Activated T-helper 1 cell treated with Interleukin-2 at 50 U/mL for 16 hours (primary cell): ENCODE measurements at regions not wholly inside any gene's neighbourhood (a gene's known extent, or its start where the extent isn't known, plus 50 kb on each side); places are given as distances from the start of the nearest gene placed in this dataset.
"Not testable (repeated sequence)": the region's sequence is repeated elsewhere in the genome, so short reads cannot be mapped to it uniquely, and the experiment has no call there.

Experiments used
- DNase-seq: peaks from one replicate; pipeline ENCODE4 v3.0.0-alpha.2; 2020; ENCODE audit warnings: low read depth

- DNase-seq = no peak
Observed at GRCh38 chr6:140758169-140758877, 1374.4 kb upstream of the GJE1 start.

- no peak for DNase-seq
Observed at GRCh38 chr6:140752234-140752633, 1377.8 kb upstream of the CITED2 start.

DNA sequence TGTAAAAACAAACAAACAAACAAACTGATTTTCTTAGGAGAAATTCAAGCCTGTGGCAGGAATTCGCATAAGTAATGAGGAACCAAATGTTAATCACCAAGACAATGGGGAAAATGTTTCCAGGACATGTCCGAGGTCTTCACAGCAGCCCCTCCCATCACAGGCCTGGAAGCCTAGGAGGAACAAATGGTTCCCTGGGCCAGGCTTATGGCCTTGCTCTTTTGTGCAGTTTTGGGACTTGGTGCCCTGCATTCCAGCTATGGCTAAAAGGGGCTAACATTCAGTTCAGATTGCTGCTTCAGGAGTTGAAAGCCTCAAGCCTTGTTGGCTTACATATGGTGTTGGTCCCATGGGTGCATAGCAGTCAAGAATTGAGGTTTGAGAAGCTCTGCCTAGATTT is 1372.7 kb upstream of the CITED2 start:
- DNase-seq = no peak

DNA sequence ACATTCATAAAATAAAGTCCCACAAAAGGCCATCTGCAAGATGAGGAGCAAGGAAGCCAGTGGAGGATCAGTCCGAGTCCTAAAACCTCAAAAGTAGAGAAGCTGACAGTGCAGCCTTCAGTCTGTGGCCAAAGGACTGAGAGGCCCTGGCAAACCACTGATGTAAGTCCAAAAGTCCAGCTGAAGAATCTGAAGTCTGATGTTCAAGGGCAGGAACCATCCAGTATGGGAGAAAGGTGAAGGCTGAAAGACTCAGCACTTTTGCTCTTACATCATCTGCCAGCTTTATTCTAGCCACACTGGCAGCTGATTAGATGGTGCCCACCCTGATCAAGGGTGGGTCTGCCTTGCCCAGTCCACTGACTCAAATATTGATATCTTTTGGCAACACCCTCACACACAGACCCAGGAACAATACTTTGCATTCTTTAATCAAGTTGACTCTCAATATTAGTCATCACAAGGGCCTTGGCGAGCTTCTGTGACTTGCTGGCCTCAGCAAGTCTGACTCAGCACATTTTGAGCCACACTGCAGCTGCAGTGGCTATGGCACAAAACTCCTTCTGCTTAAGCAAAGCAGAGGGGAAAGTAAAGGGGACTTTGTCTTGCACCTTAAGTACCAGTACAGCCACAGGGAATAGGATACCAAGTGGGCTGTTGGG is 1370.3 kb upstream of the CITED2 start:
- no peak for DNase-seq

DNA sequence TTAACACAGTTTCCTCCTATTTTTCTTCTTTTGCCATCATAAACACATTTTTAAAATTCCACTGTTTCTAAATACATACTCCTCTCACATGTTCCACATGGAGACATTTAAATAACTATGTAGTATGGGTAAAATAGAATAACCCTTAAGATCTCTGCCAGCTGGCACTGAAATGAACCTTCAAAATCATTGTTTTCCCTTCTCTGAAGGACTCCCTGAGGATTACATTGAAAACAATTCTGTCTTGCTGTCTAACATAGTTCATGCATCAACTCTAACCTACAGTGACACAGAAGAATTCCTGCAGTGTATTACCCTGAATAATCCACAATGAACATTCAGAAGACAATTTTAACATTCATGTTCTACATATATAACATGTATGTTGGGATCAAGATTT is 1361.8 kb upstream of the CITED2 start:
- DNase-seq = no peak

- DNase-seq = no peak
Observed at GRCh38 chr6:140732991-140733390, 1358.5 kb upstream of the CITED2 start.

- no peak for DNase-seq
Observed at GRCh38 chr6:140732155-140732554, 1357.7 kb upstream of the CITED2 start.

GRCh38 chr6:140731741-140732140 is 1357.3 kb upstream of the CITED2 start:
- DNase-seq = no peak

GRCh38 chr6:140729521-140729920 is 1355.1 kb upstream of the CITED2 start:
- no peak for DNase-seq

DNA sequence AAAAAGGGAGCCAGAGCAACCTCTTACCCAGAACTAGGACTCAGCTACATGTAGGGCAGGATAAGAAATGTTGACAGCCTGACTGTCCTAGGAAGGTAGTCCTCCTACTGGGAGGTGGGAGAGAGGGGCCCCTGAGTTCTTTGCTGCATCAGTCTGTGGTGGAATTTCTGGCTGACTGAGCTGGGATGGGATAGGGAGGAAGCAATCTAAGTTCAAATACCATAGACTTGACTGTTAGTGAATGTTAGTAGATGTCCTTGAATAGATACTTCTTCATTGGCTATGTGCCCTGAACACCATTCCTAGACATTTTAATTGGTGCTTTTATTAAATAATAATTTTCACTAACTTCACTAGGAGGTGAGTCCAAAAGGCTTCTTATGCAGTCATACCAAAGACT is 1343.6 kb upstream of the CITED2 start:
- no peak for DNase-seq

DNA sequence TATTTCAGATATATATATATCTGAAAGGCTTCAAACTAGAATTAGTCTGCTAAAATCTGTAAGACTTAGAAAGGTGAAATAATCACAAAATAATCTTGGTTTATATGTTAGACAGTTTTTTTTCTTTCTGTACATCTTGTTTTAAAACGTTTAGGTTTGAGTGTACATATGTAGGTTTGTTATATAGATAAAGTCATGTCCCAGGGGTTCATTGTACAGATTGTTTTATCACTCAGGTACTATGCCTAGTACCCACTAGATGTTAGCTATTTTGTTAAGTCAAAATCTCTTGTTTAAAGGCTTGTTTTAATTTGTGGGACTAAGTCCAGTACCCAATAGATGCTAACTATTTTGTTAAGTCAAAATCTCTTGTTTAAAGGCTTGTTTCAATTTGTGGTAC is 1339.0 kb upstream of the CITED2 start:
- no peak for DNase-seq

DNA sequence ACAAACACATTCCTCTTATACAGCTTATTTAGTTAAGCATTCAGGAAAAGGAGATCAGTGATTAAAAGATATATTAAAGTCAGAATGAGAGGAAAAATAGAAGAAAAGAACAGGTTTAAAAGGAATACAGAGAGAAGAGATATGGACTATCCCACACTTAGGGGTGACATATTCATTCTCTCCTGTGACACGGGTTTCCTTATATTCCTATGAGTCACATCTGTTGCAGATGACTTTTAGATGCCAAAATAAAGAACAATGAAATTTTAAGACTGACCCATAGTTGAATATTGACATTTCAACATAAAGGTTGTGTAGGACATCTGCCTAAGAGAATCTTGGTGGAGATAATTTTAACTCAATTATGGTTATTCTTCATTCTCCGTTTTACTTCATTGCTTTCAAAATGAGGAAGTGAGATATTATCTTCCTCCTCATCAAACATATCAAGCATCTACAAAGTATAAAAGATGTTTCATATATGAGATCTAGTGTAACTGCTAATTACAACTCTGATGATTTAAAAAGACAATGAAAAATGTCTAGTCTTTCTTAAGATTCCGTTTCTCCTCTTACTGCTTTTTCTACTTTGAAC is 1336.7 kb upstream of the CITED2 start:
- no peak for DNase-seq

DNA sequence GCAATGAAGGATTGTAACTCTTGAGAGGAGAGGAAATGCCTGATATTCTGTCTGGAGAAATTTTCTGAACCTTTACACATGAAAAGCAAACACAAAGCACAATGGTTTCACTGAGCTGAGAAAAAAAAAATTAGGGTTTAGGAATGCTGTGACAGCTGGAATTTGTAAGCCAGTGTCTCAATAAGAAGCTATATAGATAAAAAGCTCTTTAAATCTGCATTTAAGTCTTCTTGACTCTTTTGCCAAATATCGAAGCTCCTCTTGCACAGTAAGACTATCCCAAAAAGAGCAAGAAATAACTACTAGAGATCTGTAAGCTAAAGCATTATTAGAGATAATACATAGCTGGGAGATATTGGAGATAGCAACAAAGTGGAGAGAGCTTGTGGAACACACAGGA is 1334.0 kb upstream of the CITED2 start:
- no peak for DNase-seq

DNA sequence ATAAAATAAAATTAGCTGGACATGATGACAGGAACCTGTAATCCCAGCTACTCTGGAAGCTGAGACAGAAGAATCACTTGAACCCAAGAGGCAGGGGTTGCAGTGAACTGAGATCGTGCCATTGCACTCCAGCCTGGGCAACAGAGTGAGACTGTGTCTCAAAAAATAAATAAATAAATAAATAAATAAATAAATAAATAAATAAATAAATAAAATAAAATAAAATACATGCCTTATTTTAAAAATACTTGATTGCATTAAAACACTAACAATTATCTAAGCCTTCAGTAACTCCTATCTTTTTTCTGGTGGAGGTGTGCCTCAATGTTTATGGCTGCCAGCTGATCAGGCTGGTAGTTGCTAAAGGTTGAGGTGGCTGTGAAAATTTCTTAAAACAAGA is 1329.6 kb upstream of the CITED2 start:
- DNase-seq = not testable (repeated sequence)

GRCh38 chr6:140697585-140697984 is 1323.1 kb upstream of the CITED2 start:
- DNase-seq = no peak

DNA sequence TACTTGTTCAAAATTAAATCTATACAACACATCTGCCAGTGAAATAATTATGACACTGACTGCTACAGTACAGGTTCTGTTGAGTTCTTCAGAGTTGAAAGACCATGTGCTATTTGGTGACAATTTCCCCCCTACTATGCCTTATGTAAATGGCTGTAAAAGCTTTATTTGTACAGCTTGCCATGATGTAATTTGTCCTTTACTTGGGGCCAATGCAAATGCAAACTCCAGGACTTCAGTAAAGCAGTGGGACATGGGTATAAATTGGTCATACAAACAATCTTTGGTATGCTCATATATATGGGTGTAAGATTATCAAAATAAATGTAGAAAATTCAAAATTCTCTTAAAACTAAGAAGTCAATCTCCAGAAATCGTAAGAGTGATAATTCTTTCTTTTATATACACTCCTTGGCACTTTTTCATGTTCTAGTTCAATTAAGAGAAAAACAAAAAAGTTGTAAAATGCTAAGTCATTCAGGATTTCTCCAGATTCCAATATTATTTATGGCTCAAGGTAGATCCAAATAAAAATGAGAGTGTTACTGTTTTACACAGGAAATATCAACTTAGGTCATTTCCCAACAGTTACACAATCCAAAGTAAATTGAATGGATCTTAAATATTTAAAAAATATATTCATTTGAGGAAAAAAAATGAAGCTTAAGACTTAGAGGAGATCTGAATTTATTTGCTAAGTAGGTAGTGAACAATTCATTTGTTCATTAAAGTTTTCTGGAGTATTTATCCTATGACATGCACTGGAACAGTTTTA is 1310.5 kb upstream of the CITED2 start:
- no peak for DNase-seq

- DNase-seq = no peak
Observed at GRCh38 chr6:140677781-140678528, 1303.5 kb upstream of the CITED2 start.

DNA sequence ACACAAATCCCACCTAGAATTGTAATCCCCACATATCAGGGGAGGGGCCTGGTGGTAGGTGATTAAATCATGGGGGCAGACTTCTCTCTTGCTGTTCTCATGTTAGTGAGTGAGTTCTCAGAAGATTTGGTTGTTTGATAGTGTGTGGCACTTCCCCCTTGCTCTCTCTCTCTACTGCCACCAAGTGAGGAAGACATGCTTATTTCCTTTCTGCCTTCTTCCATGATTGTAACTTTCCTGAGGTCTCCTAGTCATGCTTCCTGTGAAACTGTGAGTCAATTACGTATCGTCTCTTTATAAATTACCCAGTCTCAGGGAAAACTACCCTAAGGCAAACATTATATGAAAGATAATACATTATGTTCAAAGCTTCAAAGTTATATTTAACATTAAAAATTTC is 1297.5 kb upstream of the CITED2 start:
- DNase-seq = no peak

GRCh38 chr6:140670021-140670420 is 1295.6 kb upstream of the CITED2 start:
- DNase-seq = no peak

DNA sequence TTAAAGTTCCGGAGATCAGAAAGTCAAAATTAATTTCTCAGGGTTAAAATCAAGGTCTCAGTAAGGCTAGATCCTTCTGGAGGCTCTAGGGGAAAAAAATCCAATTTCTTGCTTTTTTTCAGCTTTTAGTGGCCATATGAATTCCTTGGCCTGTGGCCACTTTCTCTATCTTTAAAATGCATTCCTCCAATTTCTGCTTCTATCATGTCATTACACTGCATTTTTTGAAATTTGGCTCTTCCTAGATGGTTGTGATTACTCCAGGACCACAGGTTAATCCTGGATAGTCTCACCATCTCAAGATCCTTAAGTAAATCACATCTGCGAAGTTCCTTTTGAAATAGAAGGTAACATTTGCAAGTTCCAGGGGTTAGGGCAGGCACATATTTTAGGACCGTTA is 1294.9 kb upstream of the CITED2 start:
- no peak for DNase-seq

GRCh38 chr6:140663772-140664171 is 1289.3 kb upstream of the CITED2 start:
- no peak for DNase-seq

- DNase-seq = no peak
Observed at GRCh38 chr6:140663094-140663493, 1288.6 kb upstream of the CITED2 start.
